Panc1 (cell line): ENCODE measurements at regions not wholly inside any gene's neighbourhood (a gene's known extent, or its start where the extent isn't known, plus 50 kb on each side); places are given as distances from the start of the nearest gene placed in this dataset.

Experiments
- ATAC-seq: fragments of 200-7000 bp; cut with Tn5 transposase; 2 replicates; pipeline ENCODE4 v1.9.1; 2020; ENCODE audit warnings: mild to moderate bottlenecking, moderate library complexity
- BruUV-seq: library from RNA; stranded (reverse); fragments of 400-500 nt; replicated peaks from 2 replicates; lab custom pipeline; 2021; lab: Mats Ljungman, UMichigan
- CTCF ChIA-PET: fragments of 300-600 bp; sonication (Branson Sonifier 250); formaldehyde crosslinking; loops from one replicate; lab custom pipeline; 2022; ENCODE audit warnings: antibody characterized with exemption; lab: Charles Lee
- POLR2A ChIA-PET: fragments of 300-600 bp; sonication (Branson Sonifier 250); formaldehyde crosslinking; loops from one replicate; lab custom pipeline; 2022; ENCODE audit warnings: antibody characterized with exemption; lab: Charles Lee
- DNase-seq: peaks from one replicate; pipeline ENCODE4 v3.0.0-alpha.2; 2010; ENCODE audit warnings: low read depth, low spot score
- H3K27ac ChIP-seq: 2 replicates; pipeline ENCODE4 v1.5.1; 2011; ENCODE audit warnings: mild to moderate bottlenecking, low read length, inconsistent platforms
- H3K27me3 ChIP-seq: fragments of 200-500 bp; sonication (Bioruptor generic); 2 replicates; pipeline ENCODE4 v1.6.0; 2014; ENCODE audit warnings: low read length, inconsistent platforms; ENCODE audit not compliant: control insufficient read depth, insufficient read depth
- H3K36me3 ChIP-seq: fragments of 200-500 bp; sonication (Bioruptor generic); 2 replicates; pipeline ENCODE4 v1.5.1; 2014; ENCODE audit warnings: inconsistent platforms, mild to moderate bottlenecking, low read length, moderate library complexity; ENCODE audit not compliant: control insufficient read depth, insufficient read depth
- H3K4me1 ChIP-seq: 2 replicates; pipeline ENCODE4 v1.5.1; 2011; ENCODE audit warnings: inconsistent platforms, mild to moderate bottlenecking, low read length, moderate library complexity; ENCODE audit not compliant: control insufficient read depth, insufficient read depth
- H3K4me3 ChIP-seq, 2 experiments: 2 replicates each; pipeline ENCODE4 v1.5.1; 2011 to 2012; ENCODE audit warnings: low read depth in 2 of 2, low read length in 2 of 2, mild to moderate bottlenecking in 2 of 2, inconsistent platforms in 1 of 2, moderate library complexity in 1 of 2
- H3K9me3 ChIP-seq: fragments of 200-500 bp; sonication (Bioruptor generic); 2 replicates; pipeline ENCODE4 v1.5.1; 2014; ENCODE audit warnings: low read depth, mild to moderate bottlenecking, inconsistent platforms, low read length, moderate library complexity; ENCODE audit not compliant: control insufficient read depth, insufficient read depth
- POLR2AphosphoS5 ChIP-seq: IDR thresholded peaks from 2 replicates; pipeline ENCODE4 v1.6.1; 2012; ENCODE audit warnings: mild to moderate bottlenecking, low read depth, low read length, moderate library complexity
- SIN3A ChIP-seq: IDR thresholded peaks from 2 replicates; pipeline ENCODE4 v1.6.1; 2012; ENCODE audit warnings: low read depth, mild to moderate bottlenecking, low read length, moderate library complexity, borderline replicate concordance; ENCODE audit not compliant: insufficient read depth
- TCF7L2 ChIP-seq: IDR thresholded peaks from 2 replicates; pipeline ENCODE4 v1.6.1; 2011; ENCODE audit warnings: mild to moderate bottlenecking, low read depth, low read length, inconsistent platforms
- in situ Hi-C: cut with HindIII; loops from 2 replicates; pipeline ENCODE4 v1.10.0; 2016; ENCODE audit warnings: low sequenced_read_pairs, low pct_unique_long_range_greater_than_20kb
- intact Hi-C: fragments of 100-400 bp; cut with micrococcal nuclease; formaldehyde crosslinking; loops from one replicate; pipeline ENCODE4 v1.10.0; 2022; ENCODE audit not compliant: unreplicated experiment
- TF ChIP-seq, protein P1 (sequence below): fragments of 450-650 bp; IDR thresholded peaks from 2 replicates; pipeline ENCODE4 v1.5.1; 2017; ENCODE audit warnings: mild to moderate bottlenecking
- TF ChIP-seq, protein P2 (sequence below), 2 experiments: IDR thresholded peaks; 2 replicates each; pipeline ENCODE4 v1.6.1; 2011 to 2012; ENCODE audit warnings: low read depth in 2 of 2, control low read depth in 1 of 2, low read length in 1 of 2, mild to moderate bottlenecking in 1 of 2, moderate library complexity in 1 of 2; ENCODE audit not compliant: insufficient read depth in 1 of 2

DNA sequence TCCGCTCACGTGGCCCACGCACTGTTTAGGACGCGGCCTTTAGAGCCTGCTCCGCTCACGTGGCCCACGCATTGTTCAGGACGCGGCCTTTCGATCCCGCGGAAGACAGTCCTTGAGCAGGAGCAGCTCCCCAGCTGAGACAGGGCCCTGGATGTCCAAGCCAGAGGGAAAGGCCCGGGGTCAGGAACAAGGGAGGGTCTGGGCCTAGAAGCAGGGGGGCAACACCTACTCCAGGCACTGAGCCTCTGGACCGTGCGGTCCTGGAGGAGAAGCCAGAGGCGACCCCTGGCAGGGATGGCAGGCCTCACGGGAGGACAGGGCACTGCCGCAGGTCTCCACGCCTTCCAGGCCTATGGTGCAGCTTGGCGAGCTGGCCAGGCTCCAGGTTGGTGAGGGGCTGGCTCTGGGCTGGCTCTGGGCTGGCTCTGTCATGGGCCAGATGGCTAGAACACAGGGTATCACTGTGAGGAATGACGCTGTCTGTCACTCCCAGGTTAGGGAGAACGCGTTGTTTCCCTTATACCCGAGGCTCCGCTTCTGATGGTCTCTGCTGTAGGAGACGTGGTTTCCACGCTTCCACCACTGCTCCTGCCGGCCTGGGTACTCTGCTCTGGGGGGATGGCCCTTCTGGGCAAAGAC lies 341.7 kb downstream of the TMEM121 start:
- CTCF ChIA-PET = no interaction called here
- no peak overlapping the region for H3K27ac ChIP-seq
- POLR2A ChIA-PET = no interaction called here
- no TSS peak for BruUV-seq
- H3K27me3 ChIP-seq = no peaks in the 10 kb centered on the region
- H3K9me3 ChIP-seq = no peaks in the 10 kb centered on the region
- no peak for DNase-seq
- in situ Hi-C loops (no loop called here), intact Hi-C loops (no loop called here)
- ATAC-seq = no peak
- no peak for TF ChIP-seq POLR2AphosphoS5
- TF ChIP-seq TCF7L2 = no peak
- TF ChIP-seq, protein P1, sequence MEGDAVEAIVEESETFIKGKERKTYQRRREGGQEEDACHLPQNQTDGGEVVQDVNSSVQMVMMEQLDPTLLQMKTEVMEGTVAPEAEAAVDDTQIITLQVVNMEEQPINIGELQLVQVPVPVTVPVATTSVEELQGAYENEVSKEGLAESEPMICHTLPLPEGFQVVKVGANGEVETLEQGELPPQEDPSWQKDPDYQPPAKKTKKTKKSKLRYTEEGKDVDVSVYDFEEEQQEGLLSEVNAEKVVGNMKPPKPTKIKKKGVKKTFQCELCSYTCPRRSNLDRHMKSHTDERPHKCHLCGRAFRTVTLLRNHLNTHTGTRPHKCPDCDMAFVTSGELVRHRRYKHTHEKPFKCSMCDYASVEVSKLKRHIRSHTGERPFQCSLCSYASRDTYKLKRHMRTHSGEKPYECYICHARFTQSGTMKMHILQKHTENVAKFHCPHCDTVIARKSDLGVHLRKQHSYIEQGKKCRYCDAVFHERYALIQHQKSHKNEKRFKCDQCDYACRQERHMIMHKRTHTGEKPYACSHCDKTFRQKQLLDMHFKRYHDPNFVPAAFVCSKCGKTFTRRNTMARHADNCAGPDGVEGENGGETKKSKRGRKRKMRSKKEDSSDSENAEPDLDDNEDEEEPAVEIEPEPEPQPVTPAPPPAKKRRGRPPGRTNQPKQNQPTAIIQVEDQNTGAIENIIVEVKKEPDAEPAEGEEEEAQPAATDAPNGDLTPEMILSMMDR = no peak
- TF ChIP-seq, protein P2, sequence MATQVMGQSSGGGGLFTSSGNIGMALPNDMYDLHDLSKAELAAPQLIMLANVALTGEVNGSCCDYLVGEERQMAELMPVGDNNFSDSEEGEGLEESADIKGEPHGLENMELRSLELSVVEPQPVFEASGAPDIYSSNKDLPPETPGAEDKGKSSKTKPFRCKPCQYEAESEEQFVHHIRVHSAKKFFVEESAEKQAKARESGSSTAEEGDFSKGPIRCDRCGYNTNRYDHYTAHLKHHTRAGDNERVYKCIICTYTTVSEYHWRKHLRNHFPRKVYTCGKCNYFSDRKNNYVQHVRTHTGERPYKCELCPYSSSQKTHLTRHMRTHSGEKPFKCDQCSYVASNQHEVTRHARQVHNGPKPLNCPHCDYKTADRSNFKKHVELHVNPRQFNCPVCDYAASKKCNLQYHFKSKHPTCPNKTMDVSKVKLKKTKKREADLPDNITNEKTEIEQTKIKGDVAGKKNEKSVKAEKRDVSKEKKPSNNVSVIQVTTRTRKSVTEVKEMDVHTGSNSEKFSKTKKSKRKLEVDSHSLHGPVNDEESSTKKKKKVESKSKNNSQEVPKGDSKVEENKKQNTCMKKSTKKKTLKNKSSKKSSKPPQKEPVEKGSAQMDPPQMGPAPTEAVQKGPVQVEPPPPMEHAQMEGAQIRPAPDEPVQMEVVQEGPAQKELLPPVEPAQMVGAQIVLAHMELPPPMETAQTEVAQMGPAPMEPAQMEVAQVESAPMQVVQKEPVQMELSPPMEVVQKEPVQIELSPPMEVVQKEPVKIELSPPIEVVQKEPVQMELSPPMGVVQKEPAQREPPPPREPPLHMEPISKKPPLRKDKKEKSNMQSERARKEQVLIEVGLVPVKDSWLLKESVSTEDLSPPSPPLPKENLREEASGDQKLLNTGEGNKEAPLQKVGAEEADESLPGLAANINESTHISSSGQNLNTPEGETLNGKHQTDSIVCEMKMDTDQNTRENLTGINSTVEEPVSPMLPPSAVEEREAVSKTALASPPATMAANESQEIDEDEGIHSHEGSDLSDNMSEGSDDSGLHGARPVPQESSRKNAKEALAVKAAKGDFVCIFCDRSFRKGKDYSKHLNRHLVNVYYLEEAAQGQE (IDR thresholded peaks at IDR 0.05; ENCODE audit: insufficient read depth in 1 of 2, low read depth in 2 of 2, low read length in 1 of 2) = no peak
- no peak for TF ChIP-seq SIN3A
- no peak overlapping the region for H3K4me3 ChIP-seq
- H3K36me3 ChIP-seq = no peaks in the 10 kb centered on the region
- H3K4me1 ChIP-seq = no peaks in the 10 kb centered on the region

DNA sequence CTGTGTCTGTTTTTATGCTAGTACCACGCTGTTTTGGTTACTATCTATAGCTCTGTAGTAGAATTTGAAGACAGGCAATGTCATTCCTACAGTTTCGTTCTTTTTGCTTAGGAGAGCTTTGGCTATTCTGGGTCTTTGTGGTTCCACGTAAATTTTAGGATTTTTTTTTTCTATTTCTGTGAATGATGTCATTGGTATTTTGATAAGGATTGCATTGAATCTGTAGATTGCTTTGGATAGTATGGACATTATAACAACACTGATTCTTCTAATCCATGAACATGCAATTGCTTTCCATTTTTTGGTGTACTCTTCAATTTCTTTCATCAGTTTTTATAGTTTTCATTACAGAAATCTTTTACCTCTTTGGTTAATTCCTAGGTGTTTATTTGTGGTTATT lies 345.2 kb downstream of the TMEM121 start:
- no TSS peak for BruUV-seq
- DNase-seq (no peak), ATAC-seq (no peak)
- Histone ChIP-seq H3K9me3 (no peaks in the 10 kb centered on the region), H3K27ac (no peak overlapping the region), H3K36me3 (no peaks in the 10 kb centered on the region), H3K4me1 (no peaks in the 10 kb centered on the region), H3K27me3 (no peaks in the 10 kb centered on the region), H3K4me3 (no peak overlapping the region)
- intact Hi-C loops = no loop called here
- in situ Hi-C loops = no loop called here
- ChIA-PET POLR2A (interaction anchor here (0.6 kb wide), 1 partner anchor 29 kb away, joined by 7 read pairs; no protein-coding TSS in a partner anchor), CTCF (no interaction called here)
- TF ChIP-seq SIN3A (no peak), POLR2AphosphoS5 (no peak), TCF7L2 (no peak)
- TF ChIP-seq, protein P1 = no peak
- TF ChIP-seq, protein P2 (IDR thresholded peaks at IDR 0.05; ENCODE audit: insufficient read depth in 1 of 2, low read depth in 2 of 2, low read length in 1 of 2) = no peak
